NB4 (cell line): ENCODE measurements at regions not wholly inside any gene's neighbourhood (a gene's known extent, or its start where the extent isn't known, plus 50 kb on each side); places are given as distances from the start of the nearest gene placed in this dataset.

Source experiments
- DNase-seq: peaks from one replicate; pipeline ENCODE4 v3.0.0; 2010; ENCODE audit warnings: low read depth
- H3K4me3 ChIP-seq: one replicate; pipeline ENCODE4 v1.5.1; 2011; ENCODE audit warnings: mild to moderate bottlenecking, low read depth, low read length, moderate library complexity
- MYC ChIP-seq: IDR thresholded peaks from 2 replicates; pipeline ENCODE4 v1.6.1; 2011; ENCODE audit warnings: low read depth, low read length
- POLR2A ChIP-seq: IDR thresholded peaks from 2 replicates; pipeline ENCODE4 v1.6.1; 2011; ENCODE audit warnings: mild to moderate bottlenecking; ENCODE audit not compliant: insufficient read length; ENCODE audit errors: extremely low read depth
- TF ChIP-seq, protein P1 (sequence below): IDR thresholded peaks from one replicate; pipeline ENCODE4 v1.5.1; 2012; ENCODE audit warnings: low read depth, low read length
- TF ChIP-seq, protein P2 (sequence below): IDR thresholded peaks from 2 replicates; pipeline ENCODE4 v1.6.1; 2011; ENCODE audit warnings: low read depth, low read length

DNA sequence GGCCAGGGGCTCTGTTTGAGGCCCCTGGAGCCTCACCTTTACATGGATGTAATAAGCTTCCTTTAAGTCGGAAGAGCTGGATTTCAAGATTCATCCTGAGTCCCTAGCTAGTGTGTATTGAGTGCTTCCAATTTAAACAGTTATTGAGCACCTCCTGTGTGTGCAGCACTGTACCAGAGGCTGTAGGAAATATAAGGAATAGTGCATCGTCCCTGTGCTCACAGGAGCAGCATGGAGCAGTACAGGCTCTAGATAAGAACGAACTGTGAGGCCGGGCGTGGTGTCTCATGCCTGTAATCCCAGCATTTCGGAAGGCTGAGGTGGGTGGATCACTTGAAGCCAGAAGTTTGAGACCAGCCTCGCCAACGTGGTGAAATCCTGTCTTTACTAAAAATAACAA, 65.8 kb upstream of the METAP2 start:
- no peak for DNase-seq

GRCh38 chr12:95411057-95411456, 62.9 kb upstream of the METAP2 start:
- no peak for DNase-seq
- H3K4me3 ChIP-seq: no peak overlapping the region
- TF ChIP-seq POLR2A: no peak
- TF ChIP-seq, protein P1, sequence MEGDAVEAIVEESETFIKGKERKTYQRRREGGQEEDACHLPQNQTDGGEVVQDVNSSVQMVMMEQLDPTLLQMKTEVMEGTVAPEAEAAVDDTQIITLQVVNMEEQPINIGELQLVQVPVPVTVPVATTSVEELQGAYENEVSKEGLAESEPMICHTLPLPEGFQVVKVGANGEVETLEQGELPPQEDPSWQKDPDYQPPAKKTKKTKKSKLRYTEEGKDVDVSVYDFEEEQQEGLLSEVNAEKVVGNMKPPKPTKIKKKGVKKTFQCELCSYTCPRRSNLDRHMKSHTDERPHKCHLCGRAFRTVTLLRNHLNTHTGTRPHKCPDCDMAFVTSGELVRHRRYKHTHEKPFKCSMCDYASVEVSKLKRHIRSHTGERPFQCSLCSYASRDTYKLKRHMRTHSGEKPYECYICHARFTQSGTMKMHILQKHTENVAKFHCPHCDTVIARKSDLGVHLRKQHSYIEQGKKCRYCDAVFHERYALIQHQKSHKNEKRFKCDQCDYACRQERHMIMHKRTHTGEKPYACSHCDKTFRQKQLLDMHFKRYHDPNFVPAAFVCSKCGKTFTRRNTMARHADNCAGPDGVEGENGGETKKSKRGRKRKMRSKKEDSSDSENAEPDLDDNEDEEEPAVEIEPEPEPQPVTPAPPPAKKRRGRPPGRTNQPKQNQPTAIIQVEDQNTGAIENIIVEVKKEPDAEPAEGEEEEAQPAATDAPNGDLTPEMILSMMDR: no peak
- no peak for TF ChIP-seq MYC
- TF ChIP-seq, protein P2, sequence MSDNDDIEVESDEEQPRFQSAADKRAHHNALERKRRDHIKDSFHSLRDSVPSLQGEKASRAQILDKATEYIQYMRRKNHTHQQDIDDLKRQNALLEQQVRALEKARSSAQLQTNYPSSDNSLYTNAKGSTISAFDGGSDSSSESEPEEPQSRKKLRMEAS: no peak

More for the DNA sequence above, 65.8 kb upstream of the METAP2 start:
- TF ChIP-seq, protein P1: no peak
- TF ChIP-seq POLR2A (no peak), MYC (no peak)
- TF ChIP-seq, protein P2: no peak
- H3K4me3 ChIP-seq: no peak overlapping the region

DNA sequence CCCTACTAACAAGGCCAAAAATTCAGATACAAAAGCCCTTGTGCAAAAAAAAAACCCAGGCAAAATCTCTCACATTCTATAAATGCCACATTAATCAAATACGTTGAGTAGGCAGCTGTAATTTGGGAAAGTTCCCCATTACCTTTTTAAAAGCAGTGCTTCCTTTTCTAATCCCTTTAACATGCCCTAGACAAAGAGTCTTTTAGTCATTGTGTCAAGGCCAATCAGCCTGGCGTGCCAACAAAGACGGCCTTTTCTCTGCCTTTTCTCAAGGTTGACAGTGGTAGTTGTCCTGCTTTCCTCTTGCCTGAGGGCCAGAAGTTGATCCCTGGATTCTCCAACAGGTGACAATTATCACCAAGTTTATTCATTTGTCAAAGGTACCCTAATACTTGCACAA, 62.5 kb upstream of the METAP2 start:
- TF ChIP-seq POLR2A (no peak), MYC (no peak)
- TF ChIP-seq, protein P1: no peak
- TF ChIP-seq, protein P2: no peak
- no peak for DNase-seq
- no peak overlapping the region for H3K4me3 ChIP-seq

DNA sequence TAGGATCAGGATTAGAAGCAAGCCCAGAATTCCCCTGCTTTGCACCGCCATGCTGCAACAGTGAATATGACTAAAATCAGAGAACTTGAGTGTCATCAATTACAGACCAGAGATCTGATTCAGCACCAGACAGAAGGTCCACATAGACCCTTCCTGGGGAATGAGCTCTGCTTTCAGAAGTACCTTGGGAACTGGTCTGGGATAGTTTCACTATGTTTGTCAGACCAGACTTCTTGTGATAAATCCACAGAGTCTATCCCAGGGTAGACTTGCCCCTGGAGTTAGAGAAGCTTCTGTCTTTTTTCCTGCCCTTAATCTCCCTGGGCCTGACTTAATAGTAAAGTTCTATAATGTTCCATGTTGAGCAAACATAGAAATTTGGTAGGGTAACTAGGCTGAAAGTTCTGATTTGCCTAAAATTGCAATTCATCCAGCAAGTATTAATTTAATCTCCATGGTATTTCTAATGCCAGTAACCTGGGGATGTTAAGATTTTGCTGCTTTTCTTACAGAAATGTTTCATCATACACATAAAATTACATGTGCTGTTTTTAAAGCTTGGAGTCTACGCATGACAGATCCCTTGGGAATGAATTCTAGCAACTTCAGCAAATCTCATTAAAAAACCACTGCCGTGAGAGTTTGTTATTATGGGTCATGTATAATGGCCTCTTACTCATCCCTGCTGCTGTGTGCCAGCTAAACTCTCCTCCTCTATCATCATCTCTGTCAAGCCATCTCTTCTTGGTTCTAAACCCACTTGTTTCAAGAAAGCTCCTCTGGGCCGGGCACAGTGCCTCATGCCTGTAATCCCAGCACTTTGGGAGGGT, 61.3 kb upstream of the METAP2 start:
- no peak overlapping the region for H3K4me3 ChIP-seq
- TF ChIP-seq MYC (no peak), POLR2A (no peak)
- TF ChIP-seq, protein P2: no peak
- TF ChIP-seq, protein P1: no peak
- no peak for DNase-seq

DNA sequence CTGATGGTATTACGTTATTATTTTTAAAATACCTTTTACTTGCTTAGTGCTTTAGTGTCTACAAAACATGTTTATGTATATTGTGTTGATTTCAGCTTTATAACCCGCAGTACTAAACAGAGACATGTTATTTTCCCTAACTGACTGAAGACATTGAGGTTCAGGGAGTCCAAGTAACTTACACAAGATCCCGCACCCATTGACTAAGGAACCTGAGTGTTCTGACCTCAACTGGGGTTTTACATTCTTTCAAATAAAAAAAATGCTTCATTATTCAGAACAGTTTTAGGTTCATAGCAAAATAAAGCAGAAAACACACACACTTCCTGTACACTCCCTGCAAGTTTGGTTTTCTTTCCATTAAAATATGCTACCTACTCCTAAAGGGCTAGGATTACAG, 60.4 kb upstream of the METAP2 start:
- TF ChIP-seq MYC (no peak), POLR2A (no peak)
- TF ChIP-seq, protein P1: no peak
- TF ChIP-seq, protein P2: no peak
- DNase-seq: no peak
- H3K4me3 ChIP-seq: no peak overlapping the region
